Body of pancreas (tissue), 4 donors: ENCODE measurements at regions not wholly inside any gene's neighbourhood (a gene's known extent, or its start where the extent isn't known, plus 50 kb on each side); places are given as distances from the start of the nearest gene placed in this dataset.

Source experiments
- POLR2A ChIP-seq, 3 donors: fragments of 450-650 bp; IDR thresholded peaks; one replicate each; pipeline ENCODE4 v1.6.1; 2016; ENCODE audit warnings: antibody characterized with exemption in 3 of 3, mild to moderate bottlenecking in 2 of 3
- TF ChIP-seq, protein P1 (sequence below), 7 experiments: fragments of 450-650 bp in 4 of 7; fragments of 200-600 bp in 3 of 7; sonication (generic) in 3 of 7; IDR thresholded peaks; one replicate each; pipeline ENCODE4 v1.5.1; 2016 to 2019; ENCODE audit warnings: antibody characterized with exemption in 7 of 7

DNA sequence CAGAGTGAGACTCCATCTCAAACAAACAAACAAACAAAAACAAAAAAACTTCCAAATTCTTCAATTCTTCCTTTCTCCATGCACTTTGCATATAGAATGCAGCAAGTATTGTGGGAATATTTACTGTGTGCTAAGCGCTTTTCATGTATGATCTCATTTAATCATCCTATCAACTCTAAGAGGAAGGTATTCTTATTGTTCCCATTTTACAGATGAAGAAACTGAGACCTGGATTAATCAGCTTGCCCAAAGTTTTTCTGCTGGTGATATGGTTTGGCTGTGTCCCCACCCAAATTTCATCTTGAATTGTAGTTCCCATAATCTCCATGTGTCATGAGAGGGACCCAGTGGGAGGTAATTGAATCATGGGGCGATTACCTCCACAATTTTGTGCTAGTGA lies 56.6 kb upstream of the KCNG1 start:
- TF ChIP-seq, protein P1, sequence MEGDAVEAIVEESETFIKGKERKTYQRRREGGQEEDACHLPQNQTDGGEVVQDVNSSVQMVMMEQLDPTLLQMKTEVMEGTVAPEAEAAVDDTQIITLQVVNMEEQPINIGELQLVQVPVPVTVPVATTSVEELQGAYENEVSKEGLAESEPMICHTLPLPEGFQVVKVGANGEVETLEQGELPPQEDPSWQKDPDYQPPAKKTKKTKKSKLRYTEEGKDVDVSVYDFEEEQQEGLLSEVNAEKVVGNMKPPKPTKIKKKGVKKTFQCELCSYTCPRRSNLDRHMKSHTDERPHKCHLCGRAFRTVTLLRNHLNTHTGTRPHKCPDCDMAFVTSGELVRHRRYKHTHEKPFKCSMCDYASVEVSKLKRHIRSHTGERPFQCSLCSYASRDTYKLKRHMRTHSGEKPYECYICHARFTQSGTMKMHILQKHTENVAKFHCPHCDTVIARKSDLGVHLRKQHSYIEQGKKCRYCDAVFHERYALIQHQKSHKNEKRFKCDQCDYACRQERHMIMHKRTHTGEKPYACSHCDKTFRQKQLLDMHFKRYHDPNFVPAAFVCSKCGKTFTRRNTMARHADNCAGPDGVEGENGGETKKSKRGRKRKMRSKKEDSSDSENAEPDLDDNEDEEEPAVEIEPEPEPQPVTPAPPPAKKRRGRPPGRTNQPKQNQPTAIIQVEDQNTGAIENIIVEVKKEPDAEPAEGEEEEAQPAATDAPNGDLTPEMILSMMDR (IDR thresholded peaks at IDR 0.05): no peak
- TF ChIP-seq POLR2A (IDR thresholded peaks at IDR 0.05): no peak
